Neural crest cell (in vitro differentiated cells): ENCODE measurements at regions not wholly inside any gene's neighbourhood (a gene's known extent, or its start where the extent isn't known, plus 50 kb on each side); places are given as distances from the start of the nearest gene placed in this dataset.

ENCODE experiments used
- DNase-seq: peaks from one replicate; pipeline ENCODE4 v3.0.0; 2021; ENCODE audit warnings: low read depth, mixed read lengths, low spot score
- H3K27ac Mint-ChIP-seq: one replicate; pipeline ENCODE4 v1.8.0; 2021; ENCODE audit warnings: mild to moderate bottlenecking, mixed read lengths; ENCODE audit not compliant: unreplicated experiment
- H3K27me3 Mint-ChIP-seq: 2 replicates; pipeline ENCODE4 v1.8.0; 2021; ENCODE audit warnings: low read depth, mild to moderate bottlenecking, mixed read lengths
- H3K36me3 Mint-ChIP-seq: 2 replicates; pipeline ENCODE4 v1.8.0; 2021; ENCODE audit warnings: low read depth, mild to moderate bottlenecking, mixed read lengths
- H3K4me1 Mint-ChIP-seq: 2 replicates; pipeline ENCODE4 v1.8.0; 2021; ENCODE audit warnings: mixed read lengths
- H3K4me3 Mint-ChIP-seq: one replicate; pipeline ENCODE4 v1.8.0; 2021; ENCODE audit warnings: mild to moderate bottlenecking, mixed read lengths
- H3K9me3 Mint-ChIP-seq: 2 replicates; pipeline ENCODE4 v1.8.0; 2021; ENCODE audit warnings: mixed read lengths
- CTCF ChIP-seq: fragments of 200-600 bp; sonication (generic); conservative IDR thresholded peaks from 2 replicates; pipeline ENCODE4 v1.5.0; 2021; ENCODE audit warnings: antibody characterized with exemption, mild to moderate bottlenecking

- H3K27ac Mint-ChIP-seq, result no peak overlapping the region
- no peak for DNase-seq
- peaks cover 12% of the 10 kb centered on the region for H3K36me3 Mint-ChIP-seq
- no peak for TF ChIP-seq CTCF
- H3K9me3 Mint-ChIP-seq, result peaks cover 20% of the 10 kb centered on the region
- no peak overlapping the region for H3K4me3 Mint-ChIP-seq
- no peaks in the 10 kb centered on the region for H3K27me3 Mint-ChIP-seq
- no peaks in the 10 kb centered on the region for H3K4me1 Mint-ChIP-seq
Observed at GRCh38 chr7:34550996-34551395, 107.0 kb upstream of the NPSR1 start.

DNA sequence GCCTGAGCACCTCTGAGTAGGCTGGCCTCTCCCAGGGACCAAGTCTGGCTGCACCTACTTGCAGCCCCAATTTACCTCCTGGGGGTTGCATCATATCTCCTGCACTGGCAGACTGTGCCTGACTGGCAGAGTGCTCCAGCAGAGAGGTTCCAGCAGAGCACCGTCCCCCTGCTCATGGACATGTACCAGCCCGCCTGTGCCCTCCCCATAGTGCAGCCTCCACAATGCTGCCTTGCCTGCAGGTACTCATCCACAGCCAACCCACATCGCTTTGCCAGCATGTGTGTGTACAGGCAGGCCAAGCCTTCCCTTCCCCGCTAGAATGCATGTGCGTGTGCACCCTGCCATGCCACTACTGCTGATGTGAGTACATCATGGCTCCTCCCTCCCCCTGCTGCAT is 105.5 kb upstream of the NPSR1 start:
- no peak for DNase-seq
- peaks cover 13% of the 10 kb centered on the region for H3K36me3 Mint-ChIP-seq
- H3K9me3 Mint-ChIP-seq, result peaks cover 33% of the 10 kb centered on the region
- no peaks in the 10 kb centered on the region for H3K27me3 Mint-ChIP-seq
- H3K4me1 Mint-ChIP-seq, result no peaks in the 10 kb centered on the region
- H3K27ac Mint-ChIP-seq, result no peak overlapping the region
- TF ChIP-seq CTCF, result no peak
- H3K4me3 Mint-ChIP-seq, result no peak overlapping the region

DNA sequence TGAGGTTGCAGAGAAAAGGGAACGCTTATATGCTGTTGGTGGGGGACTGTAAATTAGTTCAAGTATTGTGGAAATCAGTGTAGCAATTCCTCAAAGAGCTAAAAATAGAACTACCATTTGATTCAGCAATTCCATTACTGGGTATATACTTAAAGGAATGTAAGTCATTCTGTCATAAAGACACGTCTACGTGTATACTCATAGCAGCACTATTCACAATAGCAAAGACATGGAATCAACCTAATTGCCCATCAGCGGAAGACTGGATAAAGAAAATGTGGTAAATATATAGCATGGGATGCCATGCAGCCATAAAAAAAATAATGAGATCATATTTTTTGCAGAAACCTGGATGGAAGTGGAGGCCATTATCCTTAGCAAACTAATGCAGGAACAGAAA is 100.0 kb upstream of the NPSR1 start:
- TF ChIP-seq CTCF, result no peak
- Mint-ChIP-seq H3K4me1 (no peaks in the 10 kb centered on the region), H3K4me3 (no peak overlapping the region), H3K27ac (no peak overlapping the region), H3K27me3 (no peaks in the 10 kb centered on the region), H3K36me3 (peaks cover 11% of the 10 kb centered on the region), H3K9me3 (peaks cover 27% of the 10 kb centered on the region)
- no peak for DNase-seq

- DNase-seq, result no peak
- Mint-ChIP-seq H3K27ac (peak overlapping the region; percentile 64), H3K36me3 (no peaks in the 10 kb centered on the region), H3K9me3 (no peaks in the 10 kb centered on the region), H3K4me1 (no peaks in the 10 kb centered on the region), H3K27me3 (no peaks in the 10 kb centered on the region), H3K4me3 (no peak overlapping the region)
- TF ChIP-seq CTCF, result no peak
Observed at GRCh38 chr7:34564091-34564490, 93.9 kb upstream of the NPSR1 start.

GRCh38 chr7:34567906-34568305 is 90.1 kb upstream of the NPSR1 start:
- Mint-ChIP-seq H3K4me1 (no peaks in the 10 kb centered on the region), H3K9me3 (no peaks in the 10 kb centered on the region), H3K4me3 (no peak overlapping the region), H3K27me3 (no peaks in the 10 kb centered on the region), H3K27ac (no peak overlapping the region), H3K36me3 (no peaks in the 10 kb centered on the region)
- no peak for DNase-seq
- TF ChIP-seq CTCF, result no peak
